ENCODE measurements at regions not wholly inside any gene's neighbourhood (a gene's known extent, or its start where the extent isn't known, plus 50 kb on each side); places are given as distances from the start of the nearest gene placed in this dataset.
A peak's percentile ranks its signal among the peaks of the same experiment; 100 is the strongest.

- DNase-seq (ENCODE audit: low spot score): peak; percentile 8
Measured at GRCh38 chr1:187091666-187092065, 262.9 kb downstream of the PLA2G4A start.

- DNase-seq (ENCODE audit: low spot score): no peak
Measured at GRCh38 chr1:187092104-187092503, 263.4 kb downstream of the PLA2G4A start.

GRCh38 chr1:187096689-187097088 lies 267.9 kb downstream of the PLA2G4A start:
- no peak for DNase-seq (ENCODE audit: low spot score)

GRCh38 chr1:187110351-187110750 lies 281.6 kb downstream of the PLA2G4A start:
- DNase-seq (ENCODE audit: low spot score): no peak

- DNase-seq (ENCODE audit: low spot score): no peak
Measured at GRCh38 chr1:187114792-187115191, 286.0 kb downstream of the PLA2G4A start.

- DNase-seq (ENCODE audit: low spot score): no peak
Measured at GRCh38 chr1:187121661-187122060, 292.9 kb downstream of the PLA2G4A start.

- no peak for DNase-seq (ENCODE audit: low spot score)
Measured at GRCh38 chr1:187122566-187122965, 293.8 kb downstream of the PLA2G4A start.

GRCh38 chr1:187129132-187129531 lies 300.4 kb downstream of the PLA2G4A start:
- DNase-seq (ENCODE audit: low spot score): no peak

GRCh38 chr1:187143783-187144182 lies 315.0 kb downstream of the PLA2G4A start:
- DNase-seq (ENCODE audit: low spot score): no peak

GRCh38 chr1:187146388-187146787 lies 317.6 kb downstream of the PLA2G4A start:
- no peak for DNase-seq (ENCODE audit: low spot score)

- no peak for DNase-seq (ENCODE audit: low spot score)
Measured at GRCh38 chr1:187151555-187151954, 322.8 kb downstream of the PLA2G4A start.

GRCh38 chr1:187153047-187153446 lies 324.3 kb downstream of the PLA2G4A start:
- DNase-seq (ENCODE audit: low spot score): no peak

GRCh38 chr1:187157115-187157514 lies 328.4 kb downstream of the PLA2G4A start:
- no peak for DNase-seq (ENCODE audit: low spot score)

- peak; percentile 14 for DNase-seq (ENCODE audit: low spot score)
Measured at GRCh38 chr1:187157552-187157951, 328.8 kb downstream of the PLA2G4A start.

GRCh38 chr1:187167555-187167954 lies 338.8 kb downstream of the PLA2G4A start:
- DNase-seq (ENCODE audit: low spot score): no peak

GRCh38 chr1:187168297-187168696 lies 339.5 kb downstream of the PLA2G4A start:
- no peak for DNase-seq (ENCODE audit: low spot score)

- DNase-seq (ENCODE audit: low spot score): no peak
Measured at GRCh38 chr1:187185389-187185788, 356.6 kb downstream of the PLA2G4A start.

- DNase-seq (ENCODE audit: low spot score): no peak
Measured at GRCh38 chr1:187197685-187198084, 368.9 kb downstream of the PLA2G4A start.

- DNase-seq (ENCODE audit: low spot score): peak; percentile 33
Measured at GRCh38 chr1:187203257-187203656, 374.5 kb downstream of the PLA2G4A start.

- no peak for DNase-seq (ENCODE audit: low spot score)
Measured at GRCh38 chr1:187212377-187212776, 383.6 kb downstream of the PLA2G4A start.

- DNase-seq (ENCODE audit: low spot score): no peak
Measured at GRCh38 chr1:187226396-187226795, 397.6 kb downstream of the PLA2G4A start.

- DNase-seq (ENCODE audit: low spot score): no peak
Measured at GRCh38 chr1:187228790-187229189, 400.0 kb downstream of the PLA2G4A start.

- no peak for DNase-seq (ENCODE audit: low spot score)
Measured at GRCh38 chr1:187229496-187229895, 400.7 kb downstream of the PLA2G4A start.

GRCh38 chr1:187234706-187235105 lies 406.0 kb downstream of the PLA2G4A start:
- no peak for DNase-seq (ENCODE audit: low spot score)

- no peak for DNase-seq (ENCODE audit: low spot score)
Measured at GRCh38 chr1:187236199-187236598, 407.4 kb downstream of the PLA2G4A start.

All from H4 (cell line).